ENCODE measurements at regions not wholly inside any gene's neighbourhood (a gene's known extent, or its start where the extent isn't known, plus 50 kb on each side); places are given as distances from the start of the nearest gene placed in this dataset.
A peak's percentile ranks its signal among the peaks of the same experiment; 100 is the strongest.

DNA sequence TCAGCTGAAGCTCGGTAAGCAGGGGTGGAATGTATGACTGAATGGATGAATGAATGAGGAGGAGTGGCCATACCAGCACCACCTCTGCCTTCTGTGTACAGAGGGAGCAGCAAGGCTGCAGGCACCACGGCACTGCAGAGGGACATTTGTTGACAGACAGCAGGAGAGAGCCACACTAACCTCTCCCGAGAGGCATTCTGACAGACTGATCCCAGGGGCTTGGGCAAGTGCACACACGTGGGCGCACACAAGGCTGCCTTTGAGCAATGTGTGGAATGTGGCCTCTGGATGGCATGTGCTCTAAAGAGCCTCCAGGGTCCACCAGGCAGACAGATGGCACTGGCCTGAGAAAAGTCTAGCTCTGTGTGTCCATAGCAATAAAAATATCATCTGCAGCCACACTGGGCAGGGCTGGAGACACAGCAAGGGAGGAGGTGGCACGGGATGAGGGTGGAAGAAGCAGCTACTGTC lies 111.8 kb downstream of the ACTL7B start (continued):
- TF ChIP-seq, protein P1, sequence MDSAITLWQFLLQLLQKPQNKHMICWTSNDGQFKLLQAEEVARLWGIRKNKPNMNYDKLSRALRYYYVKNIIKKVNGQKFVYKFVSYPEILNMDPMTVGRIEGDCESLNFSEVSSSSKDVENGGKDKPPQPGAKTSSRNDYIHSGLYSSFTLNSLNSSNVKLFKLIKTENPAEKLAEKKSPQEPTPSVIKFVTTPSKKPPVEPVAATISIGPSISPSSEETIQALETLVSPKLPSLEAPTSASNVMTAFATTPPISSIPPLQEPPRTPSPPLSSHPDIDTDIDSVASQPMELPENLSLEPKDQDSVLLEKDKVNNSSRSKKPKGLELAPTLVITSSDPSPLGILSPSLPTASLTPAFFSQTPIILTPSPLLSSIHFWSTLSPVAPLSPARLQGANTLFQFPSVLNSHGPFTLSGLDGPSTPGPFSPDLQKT (CRISPR knock-in tag; IDR thresholded peaks at IDR 0.05; ENCODE audit: borderline replicate concordance) = no peak
- no peak for TF ChIP-seq ZNF124 (CRISPR knock-in tag; IDR thresholded peaks at IDR 0.05)
- TF ChIP-seq ZNF121 (CRISPR knock-in tag; IDR thresholded peaks at IDR 0.05) = no peak
- TF ChIP-seq NFYB (CRISPR knock-in tag; IDR thresholded peaks at IDR 0.05) = no peak
- no peak for TF ChIP-seq ZBTB21 (CRISPR knock-in tag; IDR thresholded peaks at IDR 0.05)
- peak; percentile 58 for TF ChIP-seq RXRA (CRISPR knock-in tag; IDR thresholded peaks at IDR 0.05)
- no peak for TF ChIP-seq ZNF562 (CRISPR knock-in tag; IDR thresholded peaks at IDR 0.05; ENCODE audit: borderline replicate concordance)
- TF ChIP-seq, protein P2, sequence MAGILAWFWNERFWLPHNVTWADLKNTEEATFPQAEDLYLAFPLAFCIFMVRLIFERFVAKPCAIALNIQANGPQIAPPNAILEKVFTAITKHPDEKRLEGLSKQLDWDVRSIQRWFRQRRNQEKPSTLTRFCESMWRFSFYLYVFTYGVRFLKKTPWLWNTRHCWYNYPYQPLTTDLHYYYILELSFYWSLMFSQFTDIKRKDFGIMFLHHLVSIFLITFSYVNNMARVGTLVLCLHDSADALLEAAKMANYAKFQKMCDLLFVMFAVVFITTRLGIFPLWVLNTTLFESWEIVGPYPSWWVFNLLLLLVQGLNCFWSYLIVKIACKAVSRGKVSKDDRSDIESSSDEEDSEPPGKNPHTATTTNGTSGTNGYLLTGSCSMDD (CRISPR knock-in tag; IDR thresholded peaks at IDR 0.05) = no peak
- TF ChIP-seq BHLHE40 (IDR thresholded peaks at IDR 0.05; ENCODE audit: low read length) = peak; percentile 70
- TF ChIP-seq NR3C1 (CRISPR knock-in tag; IDR thresholded peaks at IDR 0.05) = no peak
- no peak for TF ChIP-seq RNF219 (CRISPR knock-in tag; IDR thresholded peaks at IDR 0.05)
- TF ChIP-seq RFX3 (CRISPR knock-in tag; IDR thresholded peaks at IDR 0.05) = no peak
- no peak for TF ChIP-seq ZFX (CRISPR knock-in tag; IDR thresholded peaks at IDR 0.05; ENCODE audit: low read depth)
- no peak for TF ChIP-seq THYN1 (CRISPR knock-in tag; IDR thresholded peaks at IDR 0.05; ENCODE audit: borderline replicate concordance, low read depth)
- TF ChIP-seq, protein P3, sequence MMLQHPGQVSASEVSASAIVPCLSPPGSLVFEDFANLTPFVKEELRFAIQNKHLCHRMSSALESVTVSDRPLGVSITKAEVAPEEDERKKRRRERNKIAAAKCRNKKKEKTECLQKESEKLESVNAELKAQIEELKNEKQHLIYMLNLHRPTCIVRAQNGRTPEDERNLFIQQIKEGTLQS (CRISPR knock-in tag; IDR thresholded peaks at IDR 0.05) = no peak
- TF ChIP-seq ZNF777 (CRISPR knock-in tag; IDR thresholded peaks at IDR 0.05) = no peak
- TF ChIP-seq ZNF207 (IDR thresholded peaks at IDR 0.05; ENCODE audit: borderline replicate concordance) = no peak
- no peak for TF ChIP-seq ZNF891 (CRISPR knock-in tag; IDR thresholded peaks at IDR 0.05)
- TF ChIP-seq ZNF329 (CRISPR knock-in tag; IDR thresholded peaks at IDR 0.05; ENCODE audit: low read depth) = no peak
- no peak for TF ChIP-seq MEIS2 (CRISPR knock-in tag; IDR thresholded peaks at IDR 0.05)
- no peak for TF ChIP-seq ZFP90 (CRISPR knock-in tag; IDR thresholded peaks at IDR 0.05; ENCODE audit: borderline replicate concordance)
- TF ChIP-seq ZNF549 (CRISPR knock-in tag; IDR thresholded peaks at IDR 0.05) = no peak
- TF ChIP-seq RARA (CRISPR knock-in tag; IDR thresholded peaks at IDR 0.05) = 0 out of 2 replicates have a peak, but pooled peaks have one; percentile 29
- TF ChIP-seq IRF2 (CRISPR knock-in tag; IDR thresholded peaks at IDR 0.05) = peak; percentile 32; the same call in 1 of the 2 replicates
- TF ChIP-seq CENPT (CRISPR knock-in tag; IDR thresholded peaks at IDR 0.05; ENCODE audit: low read depth) = no peak
- TF ChIP-seq KLF15 (CRISPR knock-in tag; IDR thresholded peaks at IDR 0.05; ENCODE audit: borderline replicate concordance) = no peak
- no peak for TF ChIP-seq ZUFSP (CRISPR knock-in tag; IDR thresholded peaks at IDR 0.05; ENCODE audit: borderline replicate concordance)
- TF ChIP-seq GFI1 (CRISPR knock-in tag; IDR thresholded peaks at IDR 0.05; ENCODE audit: borderline replicate concordance) = no peak

All from HepG2 (cell line).